COLO668 (cell line): ENCODE measurements at regions not wholly inside any gene's neighbourhood (a gene's known extent, or its start where the extent isn't known, plus 50 kb on each side); places are given as distances from the start of the nearest gene placed in this dataset.

Experiments used
- DNase-seq: peaks from one replicate; lab custom pipeline; 2025; ENCODE audit not compliant: unreplicated experiment; lab: John Stamatoyannopoulos, UW

DNA sequence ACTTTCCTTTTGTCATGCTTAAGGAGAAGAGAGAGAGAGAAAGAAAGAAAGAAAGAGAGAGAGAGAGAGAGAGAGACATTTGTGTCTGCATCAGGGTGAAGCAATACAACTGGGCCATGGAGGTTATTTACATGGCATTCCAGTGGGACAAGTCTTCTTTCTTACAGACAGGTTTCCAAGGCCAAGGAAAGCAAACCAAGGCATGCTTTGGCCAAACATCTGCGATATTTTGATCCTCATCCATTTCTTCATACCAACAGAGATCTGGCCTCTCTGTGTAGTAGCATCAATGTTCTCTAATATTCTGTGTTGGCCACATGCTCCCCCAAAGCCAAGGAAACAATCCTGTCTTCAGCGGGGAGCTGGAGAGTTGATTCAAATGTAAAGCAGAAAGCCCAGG, 292.1 kb downstream of the SETD4 start:
- no peak for DNase-seq

- DNase-seq = no peak
Measured at GRCh38 chr21:35764586-35764985, 295.7 kb downstream of the SETD4 start.

GRCh38 chr21:35764077-35764476, 296.2 kb downstream of the SETD4 start:
- no peak for DNase-seq

DNA sequence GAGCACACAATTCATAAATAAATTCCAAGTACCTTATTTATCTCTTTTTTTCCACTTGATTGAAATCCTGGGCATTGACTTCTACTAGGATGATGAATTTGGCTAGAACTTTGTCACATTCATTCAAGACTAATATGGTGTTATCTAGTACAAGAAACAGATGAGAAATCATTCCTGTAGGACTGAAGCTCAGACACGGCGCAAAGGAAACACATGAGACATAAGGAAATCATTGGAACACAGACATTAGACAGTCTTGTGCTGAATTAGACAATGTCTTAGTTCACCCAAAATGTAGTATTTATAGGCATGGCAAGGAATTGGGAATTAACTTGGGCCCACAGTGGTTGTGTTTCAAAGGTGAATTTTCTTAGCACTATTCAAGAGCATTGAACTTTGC, 305.7 kb downstream of the SETD4 start:
- no peak for DNase-seq

DNA sequence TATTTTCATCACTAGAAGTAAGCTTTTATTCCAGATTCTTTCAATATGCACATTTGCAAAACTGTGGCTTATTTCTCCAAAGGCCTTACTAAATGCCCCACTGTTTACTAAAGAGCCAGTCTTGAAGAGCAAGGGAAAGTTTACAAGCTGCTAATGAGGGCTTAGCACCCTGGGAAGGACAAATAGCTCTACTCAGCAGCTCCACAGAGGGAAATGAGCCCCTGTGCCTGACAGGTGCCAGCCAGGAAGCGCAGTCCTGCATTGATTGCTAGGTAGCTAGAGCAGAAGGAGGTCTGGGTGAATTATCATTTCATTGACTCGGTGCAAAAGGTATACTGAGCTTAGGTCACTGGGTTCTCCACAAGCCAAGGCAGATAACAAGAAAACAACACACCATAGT, 307.0 kb downstream of the SETD4 start:
- no peak for DNase-seq

DNA sequence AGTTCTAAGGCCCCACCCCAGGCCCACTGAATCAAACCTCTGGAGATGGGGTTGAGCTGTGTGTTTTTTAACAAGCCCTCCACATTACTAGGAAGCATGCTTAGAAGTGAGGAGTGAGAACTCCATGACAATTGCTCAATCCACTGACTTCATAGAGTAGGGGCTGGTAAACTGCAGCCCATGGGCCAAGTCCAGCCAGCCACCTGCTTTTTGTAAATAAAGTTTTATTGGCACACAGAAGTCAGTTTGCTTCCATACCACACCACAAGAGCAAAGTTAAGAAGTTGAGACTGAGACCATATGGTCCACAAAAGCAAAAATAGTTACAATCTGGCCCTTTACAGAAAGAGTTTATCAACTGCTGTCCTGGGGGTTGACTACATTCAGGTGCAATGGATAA, 309.2 kb downstream of the SETD4 start:
- no peak for DNase-seq

- DNase-seq = no peak
Measured at GRCh38 chr21:35749904-35750303, 310.4 kb downstream of the SETD4 start.

GRCh38 chr21:35748678-35749314, 311.5 kb downstream of the SETD4 start:
- no peak for DNase-seq

GRCh38 chr21:35743571-35743970, 316.8 kb downstream of the SETD4 start:
- no peak for DNase-seq

GRCh38 chr21:35738347-35738961, 321.9 kb downstream of the SETD4 start:
- no peak for DNase-seq

DNA sequence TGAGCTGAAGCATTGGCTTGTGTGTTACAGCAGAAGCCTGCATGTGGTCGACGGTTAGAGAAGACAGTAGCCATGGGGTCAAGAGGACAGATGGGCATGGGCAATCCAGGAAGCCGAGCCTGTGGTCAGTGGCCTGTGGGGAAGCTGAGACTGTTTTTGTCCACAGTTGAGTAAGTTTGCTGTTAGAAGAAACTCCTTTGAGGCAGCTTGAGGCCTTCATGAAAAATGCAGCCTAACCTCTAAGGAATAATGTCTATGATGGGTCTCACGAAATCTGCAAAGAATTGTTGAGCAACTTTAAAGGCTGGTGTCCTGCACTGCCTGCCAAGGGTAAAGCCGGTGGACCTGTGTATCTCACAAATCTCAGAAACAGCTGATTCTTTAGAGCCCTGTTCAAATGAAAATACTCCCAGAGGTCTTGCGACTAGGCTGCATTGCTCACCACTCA, 322.4 kb downstream of the SETD4 start:
- no peak for DNase-seq

GRCh38 chr21:35737449-35737848, 322.9 kb downstream of the SETD4 start:
- no peak for DNase-seq

DNA sequence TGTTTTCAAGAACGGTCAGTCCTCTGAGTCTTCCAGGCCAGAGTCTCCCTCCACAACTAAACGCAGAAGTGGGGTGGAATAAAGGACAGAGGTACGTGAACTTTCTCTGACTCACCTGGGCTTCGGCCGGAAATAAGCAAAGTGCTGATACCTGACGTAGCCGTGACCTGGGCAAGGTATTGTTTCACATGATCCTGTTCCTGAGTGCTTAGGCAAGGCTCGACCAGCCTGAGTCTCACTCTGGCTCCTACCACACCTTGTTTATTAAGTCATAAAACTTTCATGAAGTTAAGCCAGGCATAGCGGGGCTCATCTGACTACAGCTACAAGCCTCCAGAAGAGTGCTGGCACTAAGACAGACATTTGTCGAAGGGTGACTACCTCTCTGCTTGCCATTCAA, 327.5 kb downstream of the SETD4 start:
- DNase-seq = no peak

DNA sequence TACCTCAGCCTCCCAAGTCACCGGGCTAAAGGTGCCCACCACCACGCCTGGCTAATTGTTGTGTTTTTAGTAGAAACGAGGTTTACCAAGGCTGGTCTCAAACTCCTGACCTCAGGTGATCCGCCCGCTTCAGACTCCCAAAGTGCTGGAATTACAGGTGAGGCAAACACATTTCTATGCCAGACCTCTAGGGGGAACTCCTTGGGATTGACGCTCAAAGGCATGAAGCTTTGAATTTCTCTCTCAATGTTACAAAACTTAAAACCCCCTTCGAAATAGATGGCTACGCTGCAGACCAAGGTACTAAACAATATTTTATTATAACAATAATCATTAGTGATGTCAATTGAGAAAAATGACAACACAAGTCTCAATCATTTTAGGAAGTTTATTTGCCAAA, 330.0 kb downstream of the SETD4 start:
- no peak for DNase-seq

DNA sequence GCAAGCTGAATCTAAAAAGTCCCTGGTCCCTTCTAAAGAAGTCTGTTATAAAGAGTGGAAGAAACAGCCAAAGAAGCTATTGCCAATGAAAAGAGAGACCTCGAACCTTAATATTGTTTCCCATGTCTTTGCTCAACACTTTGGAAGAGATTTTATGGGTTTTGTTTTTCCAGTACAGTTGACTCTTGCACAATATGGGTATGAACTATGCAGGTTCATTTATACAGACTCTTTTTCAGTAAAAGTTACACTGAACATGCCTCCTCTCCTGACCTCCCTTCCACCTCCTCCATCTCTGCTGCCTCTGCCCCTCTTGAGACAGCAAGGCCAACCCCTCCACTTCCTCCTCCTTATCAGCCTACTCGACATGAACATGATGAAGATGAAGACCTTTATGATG, 332.5 kb downstream of the SETD4 start:
- DNase-seq = no peak

DNA sequence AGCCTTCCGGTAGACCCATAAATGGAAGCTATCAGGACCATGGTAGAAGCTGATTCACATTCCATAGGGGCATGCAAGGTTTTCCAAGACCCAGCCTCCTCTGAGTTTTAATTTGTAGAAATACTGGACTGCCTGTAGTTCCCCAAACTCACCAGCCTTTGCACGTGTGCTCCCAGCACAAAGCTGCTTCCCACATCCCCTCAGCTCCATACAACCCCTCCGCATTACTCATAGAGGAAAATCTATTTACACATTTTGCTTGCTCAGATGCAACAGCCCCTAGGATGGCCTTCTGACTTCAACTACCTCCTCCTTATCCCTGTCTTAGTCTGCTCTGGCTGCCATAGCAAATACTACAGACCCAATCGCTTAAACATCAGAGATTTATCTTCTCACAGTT, 336.2 kb downstream of the SETD4 start:
- no peak for DNase-seq

- DNase-seq = no peak
Measured at GRCh38 chr21:35721701-35722100, 338.6 kb downstream of the SETD4 start.

DNA sequence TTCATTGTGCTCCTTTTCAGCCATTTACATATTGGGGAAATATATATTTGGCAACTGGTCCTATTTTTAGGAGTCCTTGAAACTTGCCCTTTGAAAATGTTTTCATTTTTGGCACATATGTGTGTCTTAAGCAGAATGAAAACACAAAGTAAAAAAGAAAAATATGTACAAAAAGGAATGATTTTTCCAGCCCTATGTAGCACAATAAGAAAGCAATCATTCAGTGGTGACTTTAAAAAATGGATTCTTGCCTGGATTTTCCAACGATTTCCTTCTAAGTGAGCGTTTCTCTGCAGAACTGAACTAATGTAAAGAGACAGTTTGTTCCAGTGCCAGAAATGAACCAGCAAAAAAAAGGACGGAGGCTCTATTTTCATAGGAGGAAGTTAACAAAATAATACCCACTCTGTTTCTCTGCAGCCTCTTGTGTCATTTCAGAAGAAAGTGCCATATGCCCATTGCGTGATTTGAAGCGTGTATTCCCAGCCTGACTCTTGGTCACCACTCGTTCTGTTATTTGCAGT, 340.1 kb downstream of the SETD4 start:
- DNase-seq = no peak

DNA sequence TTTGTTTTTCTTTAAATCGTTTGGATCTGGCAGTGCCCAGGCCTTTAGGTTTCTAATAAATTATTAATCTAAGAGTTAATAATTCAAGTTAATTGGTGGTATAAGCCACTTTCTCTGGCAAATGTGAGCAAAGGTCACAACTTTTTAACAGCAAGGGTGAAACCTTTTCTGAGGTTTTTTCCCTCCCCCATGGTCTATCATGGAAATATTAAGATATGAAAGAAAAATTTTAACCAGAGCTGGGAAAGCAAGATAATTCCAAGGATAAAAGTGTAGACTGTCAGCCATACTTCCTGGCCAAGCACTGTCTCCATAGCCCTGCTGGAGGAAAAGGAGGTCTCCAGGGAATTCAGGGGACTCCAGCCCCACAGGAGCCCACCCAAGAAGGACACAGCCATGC, 341.2 kb downstream of the SETD4 start:
- no peak for DNase-seq

DNA sequence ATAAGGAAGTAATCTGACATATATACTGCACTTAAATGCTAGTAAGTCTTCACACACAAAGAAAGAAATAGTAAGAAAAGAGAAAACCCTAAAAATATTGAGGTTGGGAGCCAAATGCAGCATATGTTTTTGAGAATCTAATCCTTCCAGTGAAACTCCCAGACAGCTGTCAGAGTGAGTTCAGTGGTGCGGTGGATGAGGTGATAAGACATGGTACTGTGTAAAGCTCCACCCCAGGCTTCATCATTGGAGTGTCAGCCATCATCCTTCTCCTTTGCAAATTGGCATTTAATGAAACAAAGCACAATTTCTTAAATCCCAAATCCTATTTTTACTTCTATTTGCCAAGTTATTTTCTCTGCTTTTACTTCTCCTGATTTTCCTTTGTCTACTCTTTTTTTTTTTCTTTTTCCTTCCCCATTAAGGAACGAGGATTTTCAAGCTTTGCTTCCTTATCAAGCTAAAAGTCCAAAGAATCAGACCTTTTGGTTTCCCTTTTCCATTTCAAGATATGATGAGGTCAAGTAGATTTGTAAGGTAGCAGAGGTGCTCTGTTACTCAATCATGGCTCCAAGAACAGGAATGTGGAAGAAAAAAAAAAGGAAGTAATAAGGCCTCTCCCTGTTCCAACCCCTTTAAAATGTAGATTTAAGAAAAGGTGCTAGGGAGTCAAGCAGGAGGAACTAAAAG, 343.3 kb downstream of the SETD4 start:
- no peak for DNase-seq

- no peak for DNase-seq
Measured at GRCh38 chr21:35713914-35714313, 346.4 kb downstream of the SETD4 start.

DNA sequence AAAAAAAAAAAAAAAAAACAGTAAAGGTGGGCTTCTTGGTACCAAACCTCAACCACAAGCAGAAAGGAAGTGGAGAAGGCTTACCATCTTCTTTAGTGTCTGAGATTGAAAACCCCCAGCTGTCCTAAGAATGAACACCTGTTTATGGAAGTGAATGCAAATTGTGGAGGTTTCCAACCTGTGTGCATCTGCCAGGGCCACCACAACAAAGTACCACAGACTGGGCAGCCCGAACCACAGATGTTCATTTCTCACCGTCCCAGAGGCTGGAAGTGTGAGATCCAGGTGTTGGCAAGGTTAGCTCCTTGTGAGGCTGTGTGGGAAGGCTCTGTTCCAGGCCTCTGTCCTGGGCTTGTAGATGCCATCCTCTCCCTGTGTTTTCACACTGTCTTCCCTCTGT, 348.7 kb downstream of the SETD4 start:
- no peak for DNase-seq
